Hematopoietic multipotent progenitor cell treated with erythropoietin and hydrocortisone succinate and interleukin-3 and kit ligand, for 4 days (in vitro differentiated cells): ENCODE measurements at regions not wholly inside any gene's neighbourhood (a gene's known extent, or its start where the extent isn't known, plus 50 kb on each side); places are given as distances from the start of the nearest gene placed in this dataset.
A peak's percentile ranks its signal among the peaks of the same experiment; 100 is the strongest.

Experiments used
- DNase-seq: peaks from one replicate; pipeline ENCODE4 v3.0.0-alpha.2; 2015

DNA sequence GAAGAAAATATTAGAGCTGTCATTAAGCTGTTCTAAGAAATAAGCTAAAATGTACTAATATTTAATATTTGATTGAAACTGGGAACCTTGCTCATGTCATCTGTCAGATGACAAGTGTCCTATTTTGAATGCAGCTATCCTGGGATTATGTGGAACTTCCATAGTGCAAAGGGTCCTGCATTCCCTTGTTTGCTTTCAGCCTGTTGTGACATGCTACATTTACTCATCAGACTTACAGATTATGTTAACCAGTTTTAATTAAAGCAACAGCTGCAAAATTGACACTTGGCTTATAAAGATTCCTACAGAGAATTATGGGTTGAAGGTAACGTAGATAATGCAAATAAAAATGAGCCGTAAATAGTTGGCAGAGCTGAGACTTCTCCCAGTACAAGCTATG is 458.4 kb upstream of the RGS6 start:
- DNase-seq = no peak

DNA sequence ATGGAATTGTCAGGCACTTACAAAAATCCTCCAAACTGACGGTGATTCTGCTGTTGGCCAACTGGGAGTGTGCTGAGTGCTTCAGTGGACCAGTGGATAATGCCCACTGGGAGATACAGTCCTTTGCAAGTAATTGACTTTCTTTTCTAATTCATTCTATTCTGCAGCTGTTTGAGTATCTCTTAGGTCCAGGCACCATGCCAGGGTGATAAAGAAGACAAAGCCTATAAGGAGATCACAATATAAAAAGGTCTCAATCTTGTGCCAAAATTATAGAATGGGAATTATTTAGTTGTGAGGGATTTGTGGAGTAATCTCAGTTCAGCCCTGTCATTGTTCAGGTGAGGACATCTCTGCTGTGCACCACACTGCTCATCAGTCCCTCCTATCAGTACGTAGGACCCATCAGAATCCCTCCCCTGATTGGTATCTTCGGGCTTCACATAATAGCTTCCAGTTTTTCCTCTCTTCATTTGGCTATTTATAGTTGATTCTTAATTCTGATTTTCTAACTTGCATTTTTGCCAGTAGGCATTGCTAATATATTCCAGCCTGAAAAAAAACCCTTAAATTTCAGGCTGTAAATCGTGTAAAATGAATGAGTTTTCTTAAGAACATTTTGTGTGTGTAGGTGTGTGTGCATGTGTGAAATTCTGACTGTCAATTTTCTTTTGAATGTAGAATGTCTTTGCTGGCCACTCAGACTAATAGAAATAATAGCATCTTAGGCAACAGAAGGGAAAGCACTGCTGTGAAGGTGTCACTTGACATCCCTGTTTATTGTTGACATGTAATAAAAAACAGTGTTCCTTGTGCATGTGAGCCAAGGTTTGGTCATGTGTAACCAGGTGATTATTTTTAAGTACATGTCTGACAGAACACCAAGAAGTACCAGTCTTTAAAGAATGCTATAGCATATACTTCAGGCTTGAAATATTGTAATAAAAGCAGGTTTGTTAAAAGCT is 457.6 kb upstream of the RGS6 start:
- DNase-seq = no peak

DNA sequence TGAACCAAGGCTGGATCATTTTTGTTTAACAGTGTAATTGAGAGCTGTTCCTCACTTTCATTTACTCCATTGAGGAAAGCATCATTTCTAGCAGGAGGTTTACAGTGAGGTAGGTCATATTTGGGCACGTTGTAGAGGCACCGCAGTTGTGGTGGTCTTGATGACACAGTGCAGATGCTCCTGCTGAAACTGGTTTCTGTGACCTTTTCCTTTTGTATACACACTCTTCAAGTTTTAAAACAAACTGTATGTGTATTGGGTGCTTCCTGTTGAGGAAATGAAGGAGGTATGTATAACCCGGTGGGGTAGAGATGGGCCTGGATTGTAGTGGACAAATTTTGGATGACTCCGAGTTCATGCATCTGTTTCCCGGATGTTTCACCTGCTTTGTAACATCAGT is 456.3 kb upstream of the RGS6 start:
- DNase-seq = no peak

DNA sequence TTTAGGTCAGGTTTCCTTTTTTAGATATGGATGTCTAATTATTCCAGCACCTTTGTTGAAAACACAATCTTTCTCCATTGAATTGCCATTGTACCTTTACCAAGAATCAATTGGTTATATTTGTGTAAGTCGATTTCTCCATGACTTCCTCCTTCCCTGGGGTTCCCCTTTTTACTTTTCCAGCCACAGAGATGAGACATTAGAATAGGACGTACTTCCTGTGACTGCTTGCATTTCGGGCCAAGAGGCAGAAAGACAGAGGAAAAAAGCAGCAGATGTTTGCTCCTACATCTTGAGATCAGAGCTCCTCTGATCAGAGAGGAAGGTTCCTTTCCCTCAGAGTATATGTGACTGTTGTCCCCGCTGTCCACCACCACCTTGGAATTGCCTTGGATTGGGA is 453.7 kb upstream of the RGS6 start:
- peak; percentile 68 for DNase-seq

DNA sequence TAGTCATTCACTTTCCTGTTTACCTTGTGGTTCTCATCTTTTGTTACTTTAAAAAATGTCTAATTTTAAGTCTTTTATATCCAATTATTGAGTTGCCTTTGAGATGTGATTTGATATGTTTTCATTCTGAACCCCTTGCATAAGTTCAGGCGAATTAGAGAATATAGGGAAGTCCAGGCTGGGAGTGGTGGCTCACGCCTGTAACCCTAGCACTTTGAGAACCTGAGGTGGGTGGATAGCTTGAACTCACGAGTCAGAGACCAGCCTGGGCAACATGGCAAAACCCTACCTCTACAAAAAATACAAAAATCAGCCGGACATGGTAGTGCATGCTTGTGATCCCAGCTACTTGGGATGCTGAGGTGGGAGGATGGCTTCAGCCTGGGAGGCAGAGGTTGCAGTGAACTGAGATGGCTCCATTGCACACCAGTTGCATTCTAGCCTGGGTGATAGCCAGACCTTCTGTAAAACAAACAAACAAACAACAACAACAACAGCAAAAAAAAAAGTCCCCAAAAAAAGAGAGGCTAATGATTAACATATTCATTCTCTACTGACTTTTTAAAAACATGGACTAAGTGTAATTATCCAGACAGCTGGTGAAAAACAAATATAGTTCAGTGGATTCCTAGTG is 451.1 kb upstream of the RGS6 start:
- no peak for DNase-seq

DNA sequence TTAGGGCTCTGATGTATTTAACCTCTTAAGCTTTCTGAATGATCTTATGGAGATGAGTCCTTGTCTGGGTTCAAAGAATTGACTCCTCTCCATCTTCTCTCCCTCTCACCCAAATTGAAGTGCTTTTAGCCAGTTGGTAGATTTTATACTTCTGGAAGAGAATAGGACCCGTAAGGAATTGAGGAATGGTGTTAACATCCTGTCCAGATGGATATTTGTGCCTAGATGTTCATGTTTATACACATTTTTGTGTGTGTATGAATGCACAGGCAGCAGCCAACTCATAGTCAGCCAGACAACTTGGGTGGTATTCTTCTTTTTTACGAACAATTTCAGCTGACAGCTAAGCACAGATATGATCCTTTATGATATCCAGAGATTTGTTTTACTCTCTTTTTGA is 449.6 kb upstream of the RGS6 start:
- DNase-seq = no peak

DNA sequence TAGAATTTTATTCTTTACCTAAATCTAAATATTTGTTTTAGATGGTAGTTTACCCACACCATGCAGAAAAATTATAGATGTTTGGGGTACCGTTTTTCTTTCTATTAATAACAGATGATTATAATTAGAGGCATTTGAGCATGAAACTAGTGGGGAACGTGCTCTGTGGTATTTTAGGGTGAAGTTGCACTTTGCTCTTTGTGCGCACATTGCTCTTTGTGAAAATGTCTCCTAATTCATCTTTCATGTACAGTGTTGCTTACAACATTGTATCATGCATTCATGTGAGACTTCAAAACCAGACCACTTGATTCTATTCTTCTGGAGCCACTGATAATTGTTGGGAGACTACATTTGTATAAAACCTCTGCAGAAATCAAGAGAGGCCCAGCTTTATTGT is 449.1 kb upstream of the RGS6 start:
- DNase-seq = no peak

DNA sequence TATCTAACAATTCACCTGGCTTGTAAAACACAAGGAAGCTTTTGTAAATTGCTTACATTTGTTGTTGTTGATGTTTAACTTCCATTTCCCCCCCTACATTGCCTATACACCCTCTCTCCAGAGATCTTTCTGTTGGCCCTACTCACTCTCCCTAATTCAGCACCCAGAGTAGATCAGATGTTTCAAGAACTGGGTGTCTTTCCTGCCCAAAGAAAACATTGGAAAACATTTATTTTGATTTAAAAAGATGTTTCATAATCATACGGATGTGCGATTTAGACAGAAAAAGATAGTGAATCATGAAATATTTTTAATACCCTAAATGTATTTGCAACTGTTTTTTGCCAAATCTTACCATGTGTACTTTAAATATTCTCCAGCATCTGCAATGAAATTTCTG is 446.4 kb upstream of the RGS6 start:
- no peak for DNase-seq

DNA sequence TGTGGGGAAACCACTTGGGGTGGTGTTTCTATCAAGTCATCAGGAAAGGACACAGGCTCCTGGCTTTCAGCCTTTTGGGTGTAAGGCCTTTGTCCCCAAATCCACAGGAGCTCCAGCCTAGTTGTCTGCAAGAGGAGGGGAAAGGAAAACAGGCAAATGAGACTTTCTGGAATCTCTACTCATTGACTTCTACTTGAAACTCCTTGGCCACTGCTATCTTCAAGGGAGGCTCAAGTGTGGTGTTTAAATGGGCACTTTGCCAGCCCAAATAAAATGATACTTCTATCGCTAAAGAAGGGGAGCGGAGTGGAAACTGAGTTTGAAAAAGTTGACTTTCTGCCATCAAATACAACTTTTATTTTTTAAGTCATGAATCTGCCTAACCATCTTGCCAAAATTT is 445.9 kb upstream of the RGS6 start:
- DNase-seq = no peak

DNA sequence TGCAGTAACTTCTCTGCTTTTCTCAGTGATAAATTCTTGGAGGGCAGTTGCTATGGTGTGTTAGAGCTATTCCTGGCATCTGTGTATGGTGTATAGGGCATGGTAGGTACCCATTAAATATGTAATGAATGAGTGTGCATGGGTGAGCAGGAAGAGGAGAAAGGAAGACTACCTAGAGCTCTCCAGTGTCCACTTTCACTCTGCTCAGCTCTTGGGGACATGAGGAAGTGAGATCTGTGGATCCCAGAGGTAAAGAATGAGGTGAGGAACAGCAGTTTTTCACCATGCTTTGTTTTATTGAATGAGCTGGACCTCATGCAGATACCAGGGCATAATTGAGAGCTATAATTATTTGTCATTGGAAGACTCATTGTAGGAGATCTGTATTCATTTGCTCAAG is 444.8 kb upstream of the RGS6 start:
- no peak for DNase-seq

DNA sequence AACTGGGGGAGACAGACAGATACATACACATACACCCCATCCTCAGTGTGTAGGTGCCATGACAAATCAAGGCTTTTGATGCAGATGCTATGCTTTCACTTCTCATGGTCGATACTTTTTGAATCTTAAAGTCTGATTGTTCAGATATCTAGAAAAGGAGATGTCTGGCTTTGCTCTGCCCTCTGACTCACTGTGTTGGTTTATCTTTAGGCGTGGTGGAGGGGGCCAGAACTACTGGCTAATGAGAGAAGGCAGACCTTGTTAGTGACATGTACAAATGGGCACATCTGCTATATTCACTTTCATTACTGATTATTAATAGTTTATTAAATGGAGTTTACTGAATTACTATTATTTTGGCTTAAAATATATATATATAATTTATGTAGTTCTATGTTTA is 444.3 kb upstream of the RGS6 start:
- peak; percentile 12 for DNase-seq

DNA sequence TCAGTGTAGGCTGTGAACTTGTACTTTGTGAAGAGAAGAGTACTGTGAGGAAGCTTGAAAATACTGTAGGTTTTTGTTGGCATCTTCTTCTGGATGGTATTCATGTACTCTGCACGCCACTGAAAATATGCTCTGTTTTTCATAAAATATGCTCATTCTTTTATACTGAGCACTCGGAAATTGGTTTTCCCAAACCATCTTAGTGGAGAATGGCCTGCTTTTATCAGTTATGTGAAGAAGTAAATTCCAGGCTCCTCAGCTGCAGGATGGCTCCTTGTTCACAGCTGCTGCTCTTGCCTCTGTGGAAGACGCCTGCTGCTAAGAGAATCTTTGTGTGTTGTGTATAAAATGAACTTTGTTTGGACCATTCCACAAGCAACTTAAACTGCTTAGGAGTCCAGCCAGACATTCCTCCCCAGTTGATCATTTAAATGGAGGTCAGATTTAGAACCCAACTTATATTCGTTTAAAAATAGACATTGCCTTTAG is 443.5 kb upstream of the RGS6 start:
- DNase-seq = no peak

DNA sequence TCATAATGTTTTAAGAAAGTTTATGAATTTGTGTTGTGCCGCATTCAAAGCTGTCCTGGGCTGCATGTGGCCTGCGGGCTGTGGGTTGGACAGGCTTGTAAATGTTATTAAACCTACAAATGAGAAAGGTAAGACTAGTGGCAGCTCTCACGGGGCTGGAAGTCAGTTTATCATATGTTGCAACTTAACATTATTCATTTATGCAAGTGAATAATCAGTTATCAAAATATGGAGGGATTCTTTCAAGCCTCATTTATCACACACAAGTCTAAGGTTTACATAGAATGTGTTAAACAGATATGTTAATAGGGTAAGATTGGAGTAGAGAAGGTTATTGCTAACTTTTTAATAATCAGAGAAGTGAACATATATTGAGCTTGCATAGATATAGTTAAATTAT is 442.5 kb upstream of the RGS6 start:
- DNase-seq = no peak

DNA sequence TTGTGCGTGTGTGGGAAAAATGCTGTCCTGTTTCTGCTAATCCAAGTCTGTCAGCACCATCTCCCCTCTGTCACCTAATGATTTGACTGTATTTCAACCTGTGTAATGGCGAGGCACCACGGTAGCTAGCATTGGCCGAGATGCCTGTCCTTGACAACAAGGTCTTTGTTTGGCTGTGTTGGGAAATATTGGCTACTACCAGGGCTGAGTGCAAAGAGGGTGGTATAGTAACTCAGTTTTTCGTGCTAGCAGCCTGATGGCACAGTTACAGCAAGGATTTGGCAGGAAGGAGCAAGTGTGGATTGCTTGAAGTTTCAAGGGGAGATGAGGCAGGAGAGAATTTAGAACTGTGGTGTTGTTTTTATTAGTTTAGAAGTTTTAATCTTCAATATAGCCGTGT is 440.3 kb upstream of the RGS6 start:
- no peak for DNase-seq

DNA sequence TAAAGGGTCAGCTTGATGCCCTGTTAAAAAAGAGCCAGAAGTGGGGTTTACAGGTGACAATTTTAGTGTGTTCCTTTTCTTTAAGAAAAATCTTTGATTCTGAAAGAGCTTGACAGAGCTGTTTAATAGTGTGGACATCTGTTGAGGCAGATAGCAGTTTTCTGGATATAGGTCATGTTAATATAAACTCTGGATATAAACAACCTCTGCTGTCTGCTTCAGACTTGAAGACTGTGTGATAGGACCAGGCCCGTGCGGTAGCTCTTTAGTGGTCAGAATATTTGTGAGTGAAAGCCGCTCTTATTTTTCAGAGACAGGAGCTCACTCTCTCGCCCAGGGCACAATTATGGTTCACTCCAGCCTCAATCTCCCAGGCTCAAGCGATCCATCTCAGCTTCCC is 439.9 kb upstream of the RGS6 start:
- no peak for DNase-seq

DNA sequence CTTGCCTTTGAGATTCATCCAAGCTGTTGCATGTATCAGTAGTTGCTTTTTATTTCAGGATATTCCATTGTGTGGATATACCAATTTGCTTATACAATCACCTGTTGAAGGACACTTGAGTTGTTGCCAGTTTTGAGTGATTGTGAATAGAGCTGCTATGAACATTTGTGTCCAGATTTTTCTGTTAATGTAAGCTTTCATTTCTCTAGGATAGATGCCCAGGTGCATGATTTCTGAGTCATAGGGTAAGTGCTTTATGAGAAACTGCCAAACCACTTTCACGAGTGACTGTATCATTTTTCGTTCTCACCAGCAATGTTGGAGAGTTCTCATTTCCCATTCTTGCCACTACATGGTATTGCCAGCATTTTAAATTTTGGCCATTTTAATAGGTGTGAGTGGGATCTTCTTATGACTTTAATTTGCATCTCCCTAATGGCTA is 434.6 kb upstream of the RGS6 start:
- no peak for DNase-seq

DNA sequence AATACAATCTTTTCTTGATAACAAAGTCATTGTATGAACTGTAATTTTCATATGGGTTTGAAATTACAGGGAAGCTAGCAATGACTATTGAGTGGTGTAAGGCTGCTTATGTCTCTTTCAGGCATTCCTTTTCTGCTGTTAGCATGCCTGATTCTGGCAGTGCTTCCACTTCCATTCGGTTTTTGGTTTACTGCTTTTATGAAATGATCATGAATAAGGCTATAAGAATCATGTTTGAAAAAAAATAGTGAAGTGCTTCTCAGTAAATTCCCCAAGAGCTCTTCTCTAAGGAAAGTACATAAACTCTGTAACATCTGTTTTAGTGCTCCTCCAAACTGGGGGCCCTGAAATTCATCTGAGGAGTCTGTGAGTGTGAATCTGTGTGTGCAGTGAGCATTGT is 434.0 kb upstream of the RGS6 start:
- DNase-seq = no peak

DNA sequence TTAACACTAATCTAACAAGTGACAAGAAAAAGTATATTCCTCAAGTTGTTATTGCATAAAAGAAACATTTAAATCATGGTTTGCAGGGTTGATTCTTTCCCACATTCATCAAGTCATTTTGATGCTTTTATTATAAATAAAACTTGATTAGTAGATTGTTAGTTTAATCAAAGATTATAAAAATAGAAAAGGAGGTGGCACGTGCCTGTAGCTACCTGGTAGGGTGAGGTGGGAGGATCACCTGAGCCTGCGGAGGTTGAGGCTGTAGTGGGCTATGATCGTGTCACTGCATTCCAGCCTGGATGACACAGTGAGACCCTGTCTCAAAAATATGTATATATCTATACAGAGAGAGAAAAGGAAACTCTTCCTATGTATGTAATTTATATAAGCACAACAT is 433.2 kb upstream of the RGS6 start:
- no peak for DNase-seq

DNA sequence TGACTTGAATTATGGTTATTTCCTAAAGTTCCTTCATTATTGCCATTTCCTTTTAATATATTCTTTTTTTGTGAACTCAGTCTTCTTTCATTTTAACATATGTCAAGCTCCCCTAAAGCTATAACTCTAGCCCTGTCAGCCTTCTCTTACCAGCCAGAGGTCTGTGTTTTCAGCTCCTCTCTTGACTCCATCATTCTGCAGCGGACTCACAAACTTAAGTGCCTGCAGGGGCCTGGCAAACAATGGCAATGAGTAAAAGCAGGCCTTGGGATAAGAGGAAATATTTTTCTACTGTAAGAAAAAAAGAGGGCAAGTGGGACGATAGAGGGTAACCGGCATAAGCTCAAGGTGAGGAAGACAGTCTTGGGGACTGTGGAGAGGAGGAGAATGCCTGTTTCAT is 424.5 kb upstream of the RGS6 start:
- DNase-seq = no peak

DNA sequence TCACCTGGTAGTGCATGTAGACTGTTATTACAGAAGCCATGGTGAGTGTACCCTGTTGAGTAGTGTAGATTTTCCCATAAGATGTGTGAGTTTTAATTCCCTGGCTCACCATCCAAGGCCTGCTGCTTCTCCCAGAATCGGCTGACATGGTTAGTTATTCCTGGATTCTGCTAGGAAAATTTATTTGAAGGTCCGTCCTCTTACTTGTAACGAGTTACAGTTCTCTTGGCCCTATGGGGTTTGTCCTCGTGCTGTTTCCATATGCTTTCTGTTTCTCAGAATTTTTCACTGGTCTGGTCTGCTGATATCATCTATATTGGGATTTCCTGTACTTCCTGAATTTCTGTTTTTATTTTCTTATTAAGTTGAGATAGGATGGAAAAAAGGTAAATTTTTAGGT is 423.3 kb upstream of the RGS6 start:
- DNase-seq = no peak

DNA sequence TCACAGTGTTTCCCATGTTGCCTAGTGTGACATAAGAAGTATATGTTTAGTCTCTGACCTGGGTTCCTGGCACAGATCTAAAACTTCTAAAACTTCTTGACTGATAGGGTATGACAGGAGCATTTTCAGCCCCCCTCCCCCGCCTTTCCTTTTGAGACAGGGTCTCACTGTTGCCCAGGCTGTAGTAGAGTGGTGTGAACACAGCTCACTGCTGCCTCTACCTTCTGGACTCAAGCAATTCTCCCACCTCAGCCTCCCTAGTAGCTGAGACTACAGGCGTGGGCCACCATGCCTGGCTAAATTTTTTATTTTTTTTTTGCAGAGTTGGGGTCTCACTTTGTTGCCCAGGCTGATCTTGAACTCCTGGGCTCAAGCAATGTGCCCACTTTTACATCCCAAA is 421.1 kb upstream of the RGS6 start:
- no peak for DNase-seq

DNA sequence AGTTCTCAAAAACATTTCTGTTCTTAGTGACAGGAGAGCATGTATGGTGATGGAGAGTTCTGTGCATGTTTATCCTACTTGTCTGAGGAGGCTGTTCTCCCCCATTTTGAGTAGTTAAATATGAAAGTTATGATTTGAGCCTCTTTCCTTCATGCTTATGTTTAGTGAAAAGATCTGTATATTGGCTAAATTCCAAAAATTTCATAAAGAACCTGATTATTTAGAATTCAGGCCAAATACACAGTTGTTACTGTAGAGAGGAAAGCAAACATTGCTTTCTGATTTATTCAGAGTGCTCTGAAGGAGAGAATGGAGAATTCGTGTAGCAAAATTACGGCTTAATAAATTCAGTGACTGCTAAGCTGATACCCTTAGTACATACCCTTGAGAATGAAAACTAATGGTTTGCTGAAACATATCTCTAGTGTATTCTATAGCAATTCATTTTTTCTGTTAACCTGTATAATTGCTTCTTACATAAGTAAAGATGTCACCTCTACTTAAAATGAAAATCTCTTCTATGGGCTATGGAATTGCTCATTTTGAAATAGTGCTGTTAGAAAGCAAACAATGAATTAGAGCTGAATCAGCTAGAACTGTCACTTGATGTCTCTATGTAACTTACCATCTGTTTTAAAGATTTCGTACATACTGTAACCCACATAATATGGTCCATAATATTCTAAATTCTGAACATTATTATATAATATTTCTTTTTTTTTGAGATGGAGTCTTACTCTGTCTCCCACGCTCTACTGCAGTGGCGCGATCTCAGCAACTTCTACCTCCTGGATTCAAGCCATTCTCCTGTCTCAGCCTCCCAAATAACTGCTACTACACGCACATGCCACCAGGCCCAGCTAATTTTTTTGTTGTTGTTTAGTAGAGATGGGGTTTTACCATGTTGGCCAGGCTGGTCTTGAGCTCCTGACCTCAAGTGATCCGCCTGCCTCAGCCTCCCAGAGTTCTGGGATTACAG is 417.0 kb upstream of the RGS6 start:
- no peak for DNase-seq
